ENCODE measurements at regions not wholly inside any gene's neighbourhood (a gene's known extent, or its start where the extent isn't known, plus 50 kb on each side); places are given as distances from the start of the nearest gene placed in this dataset.
"Not testable (repeated sequence)": the region's sequence is repeated elsewhere in the genome, so short reads cannot be mapped to it uniquely, and the experiment has no call there.

DNA sequence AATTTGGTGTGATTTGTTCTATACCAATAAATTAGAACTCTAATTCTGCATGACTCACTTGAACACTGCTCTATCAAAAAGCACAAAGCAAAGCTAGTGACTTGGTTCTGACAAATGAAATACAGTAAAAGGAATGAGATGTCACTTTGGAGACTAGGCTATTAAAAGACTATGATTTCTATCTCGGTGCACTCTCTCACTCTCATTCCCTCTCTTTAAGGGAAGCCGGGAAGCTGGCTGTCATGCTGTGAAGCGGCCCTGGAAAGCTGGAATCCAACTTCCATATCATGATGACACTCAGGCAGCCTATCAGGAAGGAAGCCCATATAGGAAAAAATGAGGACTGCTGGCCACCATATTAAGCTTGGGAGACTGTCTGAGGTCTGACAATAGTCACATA is 590.1 kb upstream of the CBLB start:
- Histone ChIP-seq H3K27ac (ENCODE audit: low read depth in 2 of 2, low read length in 2 of 2) (no peak overlapping the region), H3K27me3 (ENCODE audit: control insufficient read depth in 2 of 2, insufficient read depth in 2 of 2, low read length in 2 of 2) (no peaks in the 10 kb centered on the region), H3K4me3 (ENCODE audit: low read length in 2 of 2) (no peak overlapping the region), H3K4me1 (ENCODE audit: control insufficient read depth in 2 of 2, insufficient read depth in 2 of 2, low read length in 2 of 2) (no peaks in the 10 kb centered on the region), H3K36me3 (ENCODE audit: control insufficient read depth in 2 of 2, insufficient read depth in 2 of 2, low read length in 2 of 2) (no peaks in the 10 kb centered on the region), H3K9ac (ENCODE audit: low read depth in 1 of 2, low read length in 2 of 2) (no peak overlapping the region), H3K9me3 (ENCODE audit: control insufficient read depth in 2 of 2, low read length in 2 of 2) (no peaks in the 10 kb centered on the region)

- H3K4me3 ChIP-seq (ENCODE audit: low read length in 2 of 2): no peak overlapping the region
- H3K27ac ChIP-seq (ENCODE audit: low read depth in 2 of 2, low read length in 2 of 2): no peak overlapping the region
- H3K27me3 ChIP-seq (ENCODE audit: control insufficient read depth in 2 of 2, insufficient read depth in 2 of 2, low read length in 2 of 2): no peaks in the 10 kb centered on the region
- H3K9ac ChIP-seq (ENCODE audit: low read depth in 1 of 2, low read length in 2 of 2): no peak overlapping the region
- no peaks in the 10 kb centered on the region for H3K9me3 ChIP-seq (ENCODE audit: control insufficient read depth in 2 of 2, low read length in 2 of 2)
- no peaks in the 10 kb centered on the region for H3K4me1 ChIP-seq (ENCODE audit: control insufficient read depth in 2 of 2, insufficient read depth in 2 of 2, low read length in 2 of 2)
- no peaks in the 10 kb centered on the region for H3K36me3 ChIP-seq (ENCODE audit: control insufficient read depth in 2 of 2, insufficient read depth in 2 of 2, low read length in 2 of 2)
Measured at GRCh38 chr3:106466881-106467280, 598.1 kb upstream of the CBLB start.

- Histone ChIP-seq H3K9ac (ENCODE audit: low read depth in 1 of 2, low read length in 2 of 2) (no peak overlapping the region), H3K4me1 (ENCODE audit: control insufficient read depth in 2 of 2, insufficient read depth in 2 of 2, low read length in 2 of 2) (no peaks in the 10 kb centered on the region), H3K9me3 (ENCODE audit: control insufficient read depth in 2 of 2, low read length in 2 of 2) (no peaks in the 10 kb centered on the region), H3K27me3 (ENCODE audit: control insufficient read depth in 2 of 2, insufficient read depth in 2 of 2, low read length in 2 of 2) (no peaks in the 10 kb centered on the region), H3K4me3 (ENCODE audit: low read length in 2 of 2) (no peak overlapping the region), H3K27ac (ENCODE audit: low read depth in 2 of 2, low read length in 2 of 2) (no peak overlapping the region), H3K36me3 (ENCODE audit: control insufficient read depth in 2 of 2, insufficient read depth in 2 of 2, low read length in 2 of 2) (no peaks in the 10 kb centered on the region)
Measured at GRCh38 chr3:106473576-106474475, 605.0 kb upstream of the CBLB start.

DNA sequence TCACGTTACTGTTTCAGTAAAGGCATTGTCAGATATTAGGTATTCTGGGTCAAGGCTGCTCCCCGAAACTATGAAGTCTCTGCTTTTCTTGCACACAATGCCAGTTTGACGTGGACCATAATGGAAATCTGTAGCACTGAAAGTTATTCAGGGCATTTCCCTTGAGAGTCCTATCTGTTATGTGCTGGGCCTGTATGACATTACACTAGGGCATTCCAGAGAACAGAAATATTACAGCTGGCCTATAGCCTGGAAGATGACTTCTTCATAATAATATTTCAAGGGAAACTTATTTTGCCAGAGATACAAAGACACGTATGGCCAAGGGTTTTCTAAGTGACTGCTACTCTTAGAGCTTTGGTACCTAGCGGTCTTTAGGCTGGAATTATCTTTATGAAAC is 613.6 kb upstream of the CBLB start:
- H3K36me3 ChIP-seq (ENCODE audit: control insufficient read depth in 2 of 2, insufficient read depth in 2 of 2, low read length in 2 of 2): no peaks in the 10 kb centered on the region
- no peaks in the 10 kb centered on the region for H3K9me3 ChIP-seq (ENCODE audit: control insufficient read depth in 2 of 2, low read length in 2 of 2)
- no peak overlapping the region for H3K4me3 ChIP-seq (ENCODE audit: low read length in 2 of 2)
- H3K27ac ChIP-seq (ENCODE audit: low read depth in 2 of 2, low read length in 2 of 2): no peak overlapping the region
- no peaks in the 10 kb centered on the region for H3K4me1 ChIP-seq (ENCODE audit: control insufficient read depth in 2 of 2, insufficient read depth in 2 of 2, low read length in 2 of 2)
- H3K9ac ChIP-seq (ENCODE audit: low read depth in 1 of 2, low read length in 2 of 2): no peak overlapping the region
- H3K27me3 ChIP-seq (ENCODE audit: control insufficient read depth in 2 of 2, insufficient read depth in 2 of 2, low read length in 2 of 2): no peaks in the 10 kb centered on the region

GRCh38 chr3:106485217-106485616 is 616.4 kb upstream of the CBLB start:
- no peak overlapping the region for H3K9ac ChIP-seq (ENCODE audit: low read depth in 1 of 2, low read length in 2 of 2)
- no peaks in the 10 kb centered on the region for H3K36me3 ChIP-seq (ENCODE audit: control insufficient read depth in 2 of 2, insufficient read depth in 2 of 2, low read length in 2 of 2)
- H3K27me3 ChIP-seq (ENCODE audit: control insufficient read depth in 2 of 2, insufficient read depth in 2 of 2, low read length in 2 of 2): no peaks in the 10 kb centered on the region
- no peaks in the 10 kb centered on the region for H3K4me1 ChIP-seq (ENCODE audit: control insufficient read depth in 2 of 2, insufficient read depth in 2 of 2, low read length in 2 of 2)
- H3K4me3 ChIP-seq (ENCODE audit: low read length in 2 of 2): no peak overlapping the region
- no peak overlapping the region for H3K27ac ChIP-seq (ENCODE audit: low read depth in 2 of 2, low read length in 2 of 2)
- H3K9me3 ChIP-seq (ENCODE audit: control insufficient read depth in 2 of 2, low read length in 2 of 2): no peaks in the 10 kb centered on the region

- Histone ChIP-seq H3K27ac (ENCODE audit: low read depth in 2 of 2, low read length in 2 of 2) (no peak overlapping the region), H3K9me3 (ENCODE audit: control insufficient read depth in 2 of 2, low read length in 2 of 2) (no peaks in the 10 kb centered on the region), H3K27me3 (ENCODE audit: control insufficient read depth in 2 of 2, insufficient read depth in 2 of 2, low read length in 2 of 2) (no peaks in the 10 kb centered on the region), H3K4me3 (ENCODE audit: low read length in 2 of 2) (no peak overlapping the region), H3K9ac (ENCODE audit: low read depth in 1 of 2, low read length in 2 of 2) (no peak overlapping the region), H3K36me3 (ENCODE audit: control insufficient read depth in 2 of 2, insufficient read depth in 2 of 2, low read length in 2 of 2) (no peaks in the 10 kb centered on the region), H3K4me1 (ENCODE audit: control insufficient read depth in 2 of 2, insufficient read depth in 2 of 2, low read length in 2 of 2) (no peaks in the 10 kb centered on the region)
Measured at GRCh38 chr3:106485802-106486201, 617.0 kb upstream of the CBLB start.

GRCh38 chr3:106486945-106487639 is 618.3 kb upstream of the CBLB start:
- not testable (repeated sequence) for H3K36me3 ChIP-seq (ENCODE audit: control insufficient read depth in 2 of 2, insufficient read depth in 2 of 2, low read length in 2 of 2); H3K9ac ChIP-seq (ENCODE audit: low read depth in 1 of 2, low read length in 2 of 2); H3K9me3 ChIP-seq (ENCODE audit: control insufficient read depth in 2 of 2, low read length in 2 of 2); H3K27me3 ChIP-seq (ENCODE audit: control insufficient read depth in 2 of 2, insufficient read depth in 2 of 2, low read length in 2 of 2); H3K27ac ChIP-seq (ENCODE audit: low read depth in 2 of 2, low read length in 2 of 2); H3K4me1 ChIP-seq (ENCODE audit: control insufficient read depth in 2 of 2, insufficient read depth in 2 of 2, low read length in 2 of 2); H3K4me3 ChIP-seq (ENCODE audit: low read length in 2 of 2)

GRCh38 chr3:106488331-106488730 is 619.5 kb upstream of the CBLB start:
- Histone ChIP-seq H3K36me3 (ENCODE audit: control insufficient read depth in 2 of 2, insufficient read depth in 2 of 2, low read length in 2 of 2) (no peaks in the 10 kb centered on the region), H3K27me3 (ENCODE audit: control insufficient read depth in 2 of 2, insufficient read depth in 2 of 2, low read length in 2 of 2) (no peaks in the 10 kb centered on the region), H3K9ac (ENCODE audit: low read depth in 1 of 2, low read length in 2 of 2) (no peak overlapping the region), H3K27ac (ENCODE audit: low read depth in 2 of 2, low read length in 2 of 2) (no peak overlapping the region), H3K4me3 (ENCODE audit: low read length in 2 of 2) (no peak overlapping the region), H3K9me3 (ENCODE audit: control insufficient read depth in 2 of 2, low read length in 2 of 2) (no peaks in the 10 kb centered on the region), H3K4me1 (ENCODE audit: control insufficient read depth in 2 of 2, insufficient read depth in 2 of 2, low read length in 2 of 2) (no peaks in the 10 kb centered on the region)

GRCh38 chr3:106491796-106492195 is 623.0 kb upstream of the CBLB start:
- H3K36me3 ChIP-seq (ENCODE audit: control insufficient read depth in 2 of 2, insufficient read depth in 2 of 2, low read length in 2 of 2): no peaks in the 10 kb centered on the region
- H3K9ac ChIP-seq (ENCODE audit: low read depth in 1 of 2, low read length in 2 of 2): no peak overlapping the region
- H3K4me3 ChIP-seq (ENCODE audit: low read length in 2 of 2): no peak overlapping the region
- no peaks in the 10 kb centered on the region for H3K4me1 ChIP-seq (ENCODE audit: control insufficient read depth in 2 of 2, insufficient read depth in 2 of 2, low read length in 2 of 2)
- no peaks in the 10 kb centered on the region for H3K27me3 ChIP-seq (ENCODE audit: control insufficient read depth in 2 of 2, insufficient read depth in 2 of 2, low read length in 2 of 2)
- no peaks in the 10 kb centered on the region for H3K9me3 ChIP-seq (ENCODE audit: control insufficient read depth in 2 of 2, low read length in 2 of 2)
- H3K27ac ChIP-seq (ENCODE audit: low read depth in 2 of 2, low read length in 2 of 2): no peak overlapping the region

GRCh38 chr3:106508331-106508893 is 639.6 kb upstream of the CBLB start:
- no peaks in the 10 kb centered on the region for H3K4me1 ChIP-seq (ENCODE audit: control insufficient read depth in 2 of 2, insufficient read depth in 2 of 2, low read length in 2 of 2)
- H3K36me3 ChIP-seq (ENCODE audit: control insufficient read depth in 2 of 2, insufficient read depth in 2 of 2, low read length in 2 of 2): no peaks in the 10 kb centered on the region
- no peaks in the 10 kb centered on the region for H3K27me3 ChIP-seq (ENCODE audit: control insufficient read depth in 2 of 2, insufficient read depth in 2 of 2, low read length in 2 of 2)
- H3K9me3 ChIP-seq (ENCODE audit: control insufficient read depth in 2 of 2, low read length in 2 of 2): no peaks in the 10 kb centered on the region
- H3K27ac ChIP-seq (ENCODE audit: low read depth in 2 of 2, low read length in 2 of 2): no peak overlapping the region
- no peak overlapping the region for H3K4me3 ChIP-seq (ENCODE audit: low read length in 2 of 2)
- H3K9ac ChIP-seq (ENCODE audit: low read depth in 1 of 2, low read length in 2 of 2): no peak overlapping the region
